Astrocyte of the hippocampus (primary cell): ENCODE measurements at regions not wholly inside any gene's neighbourhood (a gene's known extent, or its start where the extent isn't known, plus 50 kb on each side); places are given as distances from the start of the nearest gene placed in this dataset.
"Not testable (repeated sequence)": the region's sequence is repeated elsewhere in the genome, so short reads cannot be mapped to it uniquely, and the experiment has no call there.

ENCODE experiments used
- DNase-seq: peaks from one replicate; pipeline ENCODE4 v3.0.0; 2011; ENCODE audit warnings: low read depth, low spot score

GRCh38 chr16:26863931-26864330, 202.8 kb upstream of the C16orf82 start:
- peak; percentile 7 for DNase-seq

GRCh38 chr16:26874318-26874717, 192.4 kb upstream of the C16orf82 start:
- DNase-seq: not testable (repeated sequence)

- no peak for DNase-seq
These were observed 189.3 kb upstream of the C16orf82 start for GRCh38 chr16:26877421-26877820.

- no peak for DNase-seq
These were observed 181.1 kb upstream of the C16orf82 start for GRCh38 chr16:26885674-26886073.

GRCh38 chr16:26889740-26890139, 177.0 kb upstream of the C16orf82 start:
- DNase-seq: no peak

GRCh38 chr16:26898200-26898599, 168.5 kb upstream of the C16orf82 start:
- DNase-seq: no peak

- DNase-seq: peak; percentile 26
These were observed 165.4 kb upstream of the C16orf82 start for GRCh38 chr16:26901196-26901861.

GRCh38 chr16:26901983-26902382, 164.7 kb upstream of the C16orf82 start:
- no peak for DNase-seq

GRCh38 chr16:26905336-26905735, 161.4 kb upstream of the C16orf82 start:
- DNase-seq: peak; percentile 96

- peak; percentile 43 for DNase-seq
These were observed 157.1 kb upstream of the C16orf82 start for GRCh38 chr16:26909623-26910022.

- no peak for DNase-seq
These were observed 155.3 kb upstream of the C16orf82 start for GRCh38 chr16:26911436-26911835.

GRCh38 chr16:26913851-26914250, 152.9 kb upstream of the C16orf82 start:
- peak; percentile 31 for DNase-seq

GRCh38 chr16:26930786-26931581, 135.7 kb upstream of the C16orf82 start:
- no peak for DNase-seq

GRCh38 chr16:26950636-26951035, 116.1 kb upstream of the C16orf82 start:
- DNase-seq: no peak

GRCh38 chr16:26951950-26952349, 114.8 kb upstream of the C16orf82 start:
- peak; percentile 15 for DNase-seq

- DNase-seq: no peak
These were observed 114.3 kb upstream of the C16orf82 start for GRCh38 chr16:26952411-26952810.

- no peak for DNase-seq
These were observed 109.4 kb upstream of the C16orf82 start for GRCh38 chr16:26957283-26957859.

GRCh38 chr16:26959416-26960009, 107.2 kb upstream of the C16orf82 start:
- no peak for DNase-seq

- DNase-seq: no peak
These were observed 105.3 kb upstream of the C16orf82 start for GRCh38 chr16:26961459-26961858.

GRCh38 chr16:26963109-26963508, 103.6 kb upstream of the C16orf82 start:
- DNase-seq: no peak

GRCh38 chr16:26969589-26970231, 97.0 kb upstream of the C16orf82 start:
- DNase-seq: peak; percentile 25

- no peak for DNase-seq
These were observed 96.4 kb upstream of the C16orf82 start for GRCh38 chr16:26970292-26970691.
